ENCODE measurements at regions not wholly inside any gene's neighbourhood (a gene's known extent, or its start where the extent isn't known, plus 50 kb on each side); places are given as distances from the start of the nearest gene placed in this dataset.

- FAIRE-seq, result no peak
- POLR2A ChIA-PET (ENCODE audit: partially characterized antibody), result no interaction called here
- H4K20me1 ChIP-seq (replicated peaks in 1 of 2; ENCODE audit: control insufficient read depth in 1 of 2, insufficient read depth in 2 of 2, low read length in 2 of 2), result no peaks in the 10 kb centered on the region
These were observed 406.0 kb downstream of the GADD45G start for GRCh38 chr9:90010793-90011192.

More at GRCh38 chr9:90010793-90011192, 406.0 kb downstream of the GADD45G start:
- H4K5ac ChIP-seq (ENCODE audit: insufficient read length, low read depth, low read length), result no peak overlapping the region
- H2AK5ac ChIP-seq (ENCODE audit: low read depth, low read length), result no peak overlapping the region
- no peak overlapping the region for H3K27ac ChIP-seq (ENCODE audit: low read depth, low read length)
- H3K4me3 ChIP-seq (ENCODE audit: extremely low read depth in 1 of 4, insufficient read depth in 2 of 4, low read depth in 3 of 4, low read length in 4 of 4), result no peak overlapping the region
- no peaks in the 10 kb centered on the region for H3K27me3 ChIP-seq (replicated peaks in 1 of 4; ENCODE audit: control insufficient read depth in 3 of 4, extremely low read depth in 1 of 4, insufficient read depth in 3 of 4, low read length in 3 of 4)
- no peak overlapping the region for H3K9ac ChIP-seq (replicated peaks in 1 of 4; ENCODE audit: extremely low read depth in 1 of 4, low read depth in 3 of 4, low read length in 3 of 4)
- no peaks in the 10 kb centered on the region for H3K79me1 ChIP-seq (ENCODE audit: low read depth, low read length)
- no peaks in the 10 kb centered on the region for H3K79me2 ChIP-seq (ENCODE audit: control insufficient read depth in 1 of 2, insufficient read depth in 2 of 2, low read length in 2 of 2)
- H3K14ac ChIP-seq (ENCODE audit: insufficient read length), result no peak overlapping the region
- peaks cover 0 to 7% (median 3%) of the 10 kb centered on the region in 4 experiments; a peak in 2 of 7 replicates for H3K4me1 ChIP-seq (replicated peaks in 1 of 4; ENCODE audit: control insufficient read depth in 3 of 4, insufficient read depth in 4 of 4, low read length in 3 of 4)
- CTCF ChIA-PET (ENCODE audit: partially characterized antibody), result no interaction called here
- 98% methylated on average over 10 of the region's 11 CpGs; no CpG with 5 or more reads in 1 of the 2 experiments for WGBS, 2 experiments (ENCODE audit: extremely low coverage in 1 of 2, insufficient coverage in 1 of 2, insufficient read length in 1 of 2, insufficient replicate concordance in 2 of 2, low coverage in 1 of 2, low lambda C conversion rate in 2 of 2, missing lambda C conversion rate in 1 of 2)
- no peak overlapping the region for H2BK15ac ChIP-seq (ENCODE audit: low read length)
- H3K23ac ChIP-seq (ENCODE audit: insufficient read length), result no peak overlapping the region
- no peak for DNase-seq (ENCODE audit: low read depth in 1 of 2, low spot score in 2 of 2)
- H4K91ac ChIP-seq (replicated peaks; ENCODE audit: insufficient read length, low read length), result no peak overlapping the region
- no peak overlapping the region for H2BK12ac ChIP-seq (ENCODE audit: low read depth, low read length)
- TF ChIP-seq ATF2 (IDR thresholded peaks at IDR 0.05; ENCODE audit: low read length) (no peak), SP2 (IDR thresholded peaks at IDR 0.05; ENCODE audit: low read length) (no peak)
- H3K23me2 ChIP-seq (ENCODE audit: low read depth, low read length), result no peaks in the 10 kb centered on the region
- no peak overlapping the region for H3K4me2 ChIP-seq (ENCODE audit: insufficient read depth in 1 of 2, low read depth in 2 of 2, low read length in 2 of 2)
- H2AFZ ChIP-seq (ENCODE audit: low read length), result no peak overlapping the region
- H3K56ac ChIP-seq (replicated peaks; ENCODE audit: insufficient read length, low read depth, low read length), result no peak overlapping the region
- no peak overlapping the region for H3K4ac ChIP-seq (replicated peaks; ENCODE audit: insufficient read length, low read depth, low read length)
- no peak overlapping the region for H3K18ac ChIP-seq (ENCODE audit: extremely low read depth, low read length)
- no peak overlapping the region for H2BK5ac ChIP-seq (ENCODE audit: low read depth, low read length)
- H4K8ac ChIP-seq (ENCODE audit: extremely low read depth, insufficient read depth, low read length), result no peak overlapping the region
- H3K9me3 ChIP-seq (ENCODE audit: insufficient read depth in 2 of 2, low read depth in 1 of 2, low read length in 1 of 2), result no peaks in the 10 kb centered on the region
- H3K36me3 ChIP-seq (ENCODE audit: control insufficient read depth in 2 of 4, insufficient read depth in 4 of 4, low read length in 3 of 4), result no peaks in the 10 kb centered on the region
- H2BK20ac ChIP-seq (ENCODE audit: low read length), result no peak overlapping the region
- no peak overlapping the region for H2BK120ac ChIP-seq (replicated peaks; ENCODE audit: low read depth, low read length)

All from H1 (cell line).